Cardiac fibroblast (primary cell): ENCODE measurements at regions not wholly inside any gene's neighbourhood (a gene's known extent, or its start where the extent isn't known, plus 50 kb on each side); places are given as distances from the start of the nearest gene placed in this dataset.
A peak's percentile ranks its signal among the peaks of the same experiment; 100 is the strongest.

Source experiments
- DNase-seq, 2 donors: peaks; one replicate each; pipeline versions ENCODE4 v3.0.0 to v3.0.0-alpha.2; 2010; ENCODE audit warnings: low read depth in 2 of 2
- H3K4me3 ChIP-seq, 2 donors: replicated peaks in 1 of 2; 1 replicate in 1 of 2; 2 replicates in 1 of 2; pipeline ENCODE4 v1.5.1; 2011; ENCODE audit warnings: low read depth in 2 of 2, low read length in 2 of 2, mild to moderate bottlenecking in 2 of 2, moderate library complexity in 1 of 2
- TF ChIP-seq, protein P1 (sequence below): IDR thresholded peaks from one replicate; pipeline ENCODE4 v1.5.1; 2011; ENCODE audit warnings: low read depth, mild to moderate bottlenecking, low read length, inconsistent platforms

DNA sequence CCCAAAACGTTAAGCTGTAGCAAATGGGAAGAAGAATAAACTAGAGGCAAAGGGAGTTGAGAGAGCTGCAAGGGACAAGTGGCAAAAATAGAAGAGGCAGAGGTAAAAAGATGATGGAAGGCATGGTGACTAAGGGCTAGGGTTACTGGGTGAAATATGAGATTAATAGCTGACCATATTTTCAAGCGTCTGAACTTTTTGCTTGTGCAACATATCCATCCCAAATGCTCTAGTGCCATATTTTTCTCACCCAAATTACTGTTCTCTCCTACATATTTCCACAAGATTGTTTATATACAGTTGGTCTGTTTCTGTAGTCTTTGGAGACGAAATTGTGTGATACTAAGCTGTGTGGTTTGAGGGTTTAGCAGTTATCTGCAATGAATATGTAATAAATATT, 145.5 kb downstream of the GMNC start:
- no peak for DNase-seq
- H3K4me3 ChIP-seq = no peak overlapping the region
- TF ChIP-seq, protein P1, sequence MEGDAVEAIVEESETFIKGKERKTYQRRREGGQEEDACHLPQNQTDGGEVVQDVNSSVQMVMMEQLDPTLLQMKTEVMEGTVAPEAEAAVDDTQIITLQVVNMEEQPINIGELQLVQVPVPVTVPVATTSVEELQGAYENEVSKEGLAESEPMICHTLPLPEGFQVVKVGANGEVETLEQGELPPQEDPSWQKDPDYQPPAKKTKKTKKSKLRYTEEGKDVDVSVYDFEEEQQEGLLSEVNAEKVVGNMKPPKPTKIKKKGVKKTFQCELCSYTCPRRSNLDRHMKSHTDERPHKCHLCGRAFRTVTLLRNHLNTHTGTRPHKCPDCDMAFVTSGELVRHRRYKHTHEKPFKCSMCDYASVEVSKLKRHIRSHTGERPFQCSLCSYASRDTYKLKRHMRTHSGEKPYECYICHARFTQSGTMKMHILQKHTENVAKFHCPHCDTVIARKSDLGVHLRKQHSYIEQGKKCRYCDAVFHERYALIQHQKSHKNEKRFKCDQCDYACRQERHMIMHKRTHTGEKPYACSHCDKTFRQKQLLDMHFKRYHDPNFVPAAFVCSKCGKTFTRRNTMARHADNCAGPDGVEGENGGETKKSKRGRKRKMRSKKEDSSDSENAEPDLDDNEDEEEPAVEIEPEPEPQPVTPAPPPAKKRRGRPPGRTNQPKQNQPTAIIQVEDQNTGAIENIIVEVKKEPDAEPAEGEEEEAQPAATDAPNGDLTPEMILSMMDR = no peak

DNA sequence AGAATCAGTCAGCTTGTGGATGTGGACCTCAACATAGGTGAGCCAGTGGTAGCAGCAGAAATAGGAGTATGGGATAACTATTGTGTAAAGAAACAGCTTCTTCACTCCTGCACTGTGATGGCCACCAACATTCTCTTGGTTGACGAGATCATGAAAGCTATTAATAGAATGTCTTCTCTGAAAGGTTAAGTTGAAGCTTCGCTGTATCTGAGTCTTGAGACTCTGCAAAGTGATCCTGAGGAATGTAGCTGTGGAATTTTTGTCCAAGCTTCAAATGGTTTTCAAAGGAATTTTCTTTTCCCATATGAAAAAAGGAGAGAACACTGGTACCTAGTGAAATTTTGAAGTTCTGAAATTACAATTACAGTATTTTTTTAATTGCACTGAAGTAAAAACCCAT, 146.3 kb downstream of the GMNC start:
- H3K4me3 ChIP-seq = no peak overlapping the region
- TF ChIP-seq, protein P1 = no peak
- DNase-seq = no peak

DNA sequence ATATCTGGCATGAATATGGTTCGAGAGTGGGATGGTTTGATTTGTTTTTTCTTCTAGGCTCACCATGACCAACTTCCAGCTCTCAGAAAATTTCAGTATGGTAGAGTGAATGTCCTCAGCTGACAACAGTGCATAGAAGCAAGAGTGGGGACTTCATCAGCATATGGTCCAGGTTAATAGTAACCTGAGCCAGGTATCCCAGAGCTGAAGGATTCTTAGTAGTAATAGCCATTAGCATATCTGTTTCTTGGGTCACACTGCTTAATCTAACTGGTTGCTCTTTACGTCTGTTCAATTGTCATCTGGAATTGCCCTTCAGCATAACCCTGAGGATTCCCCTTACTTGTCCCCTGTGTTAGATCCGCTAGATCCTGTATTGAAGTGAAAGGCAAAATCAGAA, 151.8 kb downstream of the GMNC start:
- no peak for DNase-seq
- TF ChIP-seq, protein P1 = no peak
- no peak overlapping the region for H3K4me3 ChIP-seq

DNA sequence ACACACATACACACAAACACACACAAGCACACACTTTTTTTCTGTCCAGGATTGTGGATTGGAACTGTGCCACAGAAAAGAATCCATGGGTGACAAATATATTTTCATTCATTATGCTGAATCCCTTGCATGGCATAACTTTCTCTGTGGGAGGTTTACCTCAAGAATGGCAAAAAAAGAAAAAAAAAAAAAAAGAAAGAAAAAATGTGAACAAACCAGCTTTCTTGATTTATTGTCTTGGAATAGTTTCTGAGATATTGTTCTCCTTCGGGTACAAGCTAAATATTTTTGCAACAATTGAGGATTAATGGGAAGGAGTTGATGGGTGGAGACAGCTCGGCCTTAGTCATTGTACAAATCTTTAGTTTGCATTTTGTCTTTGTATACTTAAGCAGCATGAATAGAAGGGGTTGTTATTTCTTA, 153.1 kb downstream of the GMNC start:
- TF ChIP-seq, protein P1 = no peak
- H3K4me3 ChIP-seq = no peak overlapping the region
- peak in 1 of 2 donors; percentile 50 for DNase-seq
